ENCODE measurements at regions not wholly inside any gene's neighbourhood (a gene's known extent, or its start where the extent isn't known, plus 50 kb on each side); places are given as distances from the start of the nearest gene placed in this dataset.

- WGBS, 2 experiments (ENCODE audit: extremely low coverage in 1 of 2, insufficient coverage in 1 of 2, insufficient read length in 1 of 2, insufficient replicate concordance in 2 of 2, low coverage in 1 of 2, low lambda C conversion rate in 2 of 2, missing lambda C conversion rate in 1 of 2) = 98% methylated on average over 3 of the region's 3 CpGs; no CpG with 5 or more reads in 1 of the 2 experiments
- TF ChIP-seq POLR2AphosphoS5 (IDR thresholded peaks at IDR 0.05; ENCODE audit: low read depth, low read length) (no peak), ATF2 (IDR thresholded peaks at IDR 0.05; ENCODE audit: low read length) (no peak), BCL11A (IDR thresholded peaks at IDR 0.05; ENCODE audit: low read depth in 2 of 2, low read length in 2 of 2) (no peak), EZH2 (IDR thresholded peaks at IDR 0.05; ENCODE audit: low read depth, low read length, severe bottlenecking) (no peak), GABPA (IDR thresholded peaks at IDR 0.05; ENCODE audit: borderline replicate concordance, insufficient read depth, low read length) (no peak), BRCA1 (IDR thresholded peaks at IDR 0.05; ENCODE audit: low read depth, low read length) (no peak), USF2 (IDR thresholded peaks at IDR 0.05; ENCODE audit: low read length) (no peak), EP300 (IDR thresholded peaks at IDR 0.05; ENCODE audit: borderline replicate concordance in 1 of 2, low read depth in 2 of 2, low read length in 2 of 2) (no peak), TBP (IDR thresholded peaks at IDR 0.05; ENCODE audit: low read depth, low read length) (no peak)
Observed at GRCh38 chr7:94061326-94061725, 57.2 kb upstream of the BET1 start.

More at GRCh38 chr7:94061326-94061725, 57.2 kb upstream of the BET1 start:
- Histone ChIP-seq H3K23me2 (ENCODE audit: low read depth, low read length) (no peaks in the 10 kb centered on the region), H2BK5ac (ENCODE audit: low read depth, low read length) (no peak overlapping the region), H3K4me3 (ENCODE audit: extremely low read depth in 1 of 4, insufficient read depth in 2 of 4, low read depth in 3 of 4, low read length in 4 of 4) (no peak overlapping the region), H3K56ac (replicated peaks; ENCODE audit: insufficient read length, low read depth, low read length) (no peak overlapping the region), H3K23ac (ENCODE audit: insufficient read length) (no peak overlapping the region), H4K91ac (replicated peaks; ENCODE audit: insufficient read length, low read length) (no peak overlapping the region), H4K8ac (ENCODE audit: extremely low read depth, insufficient read depth, low read length) (no peak overlapping the region), H3K27ac (ENCODE audit: low read depth, low read length) (no peak overlapping the region), H3K79me1 (ENCODE audit: low read depth, low read length) (no peaks in the 10 kb centered on the region), H3K4me1 (replicated peaks in 1 of 4; ENCODE audit: control insufficient read depth in 3 of 4, insufficient read depth in 4 of 4, low read length in 3 of 4) (no peaks in the 10 kb centered on the region), H3K36me3 (ENCODE audit: control insufficient read depth in 2 of 4, insufficient read depth in 4 of 4, low read length in 3 of 4) (no peaks in the 10 kb centered on the region), H3K4me2 (ENCODE audit: insufficient read depth in 1 of 2, low read depth in 2 of 2, low read length in 2 of 2) (no peak overlapping the region), H2BK20ac (ENCODE audit: low read length) (no peak overlapping the region), H3K9me3 (ENCODE audit: insufficient read depth in 2 of 2, low read depth in 1 of 2, low read length in 1 of 2) (no peaks in the 10 kb centered on the region), H2AK5ac (ENCODE audit: low read depth, low read length) (no peak overlapping the region), H4K20me1 (replicated peaks in 1 of 2; ENCODE audit: control insufficient read depth in 1 of 2, insufficient read depth in 2 of 2, low read length in 2 of 2) (peaks cover 0 to 1% of the 10 kb centered on the region in 2 experiments), H3K79me2 (ENCODE audit: control insufficient read depth in 1 of 2, insufficient read depth in 2 of 2, low read length in 2 of 2) (no peaks in the 10 kb centered on the region), H3K27me3 (replicated peaks in 1 of 4; ENCODE audit: control insufficient read depth in 3 of 4, extremely low read depth in 1 of 4, insufficient read depth in 3 of 4, low read length in 3 of 4) (no peaks in the 10 kb centered on the region), H3K18ac (ENCODE audit: extremely low read depth, low read length) (no peak overlapping the region), H3K14ac (ENCODE audit: insufficient read length) (no peak overlapping the region), H2BK12ac (ENCODE audit: low read depth, low read length) (no peak overlapping the region), H4K5ac (ENCODE audit: insufficient read length, low read depth, low read length) (no peak overlapping the region), H2AFZ (ENCODE audit: low read length) (no peak overlapping the region), H2BK120ac (replicated peaks; ENCODE audit: low read depth, low read length) (no peak overlapping the region), H3K9ac (replicated peaks in 1 of 4; ENCODE audit: extremely low read depth in 1 of 4, low read depth in 3 of 4, low read length in 3 of 4) (no peak overlapping the region), H3K4ac (replicated peaks; ENCODE audit: insufficient read length, low read depth, low read length) (no peak overlapping the region), H2BK15ac (ENCODE audit: low read length) (no peak overlapping the region)
- ChIA-PET POLR2A (ENCODE audit: partially characterized antibody) (no interaction called here), CTCF (ENCODE audit: partially characterized antibody) (interaction anchor here (1.6 to 1.9 kb wide), 3 partner anchors 9 to 26 kb away, joined by 3 to 5 read pairs (median 4); no protein-coding TSS in a partner anchor)
- FAIRE-seq = no peak
- no peak for DNase-seq (ENCODE audit: low read depth in 1 of 2, low spot score in 2 of 2)

Measured in H1 (cell line).